SKM-1 (cell line): ENCODE measurements at regions not wholly inside any gene's neighbourhood (a gene's known extent, or its start where the extent isn't known, plus 50 kb on each side); places are given as distances from the start of the nearest gene placed in this dataset.
"Not testable (repeated sequence)": the region's sequence is repeated elsewhere in the genome, so short reads cannot be mapped to it uniquely, and the experiment has no call there.

Experiments
- DNase-seq: peaks from one replicate; lab custom pipeline; 2025; ENCODE audit not compliant: unreplicated experiment; lab: John Stamatoyannopoulos, UW

GRCh38 chr7:121530227-121531174, 134.4 kb upstream of the FAM3C start:
- no peak for DNase-seq

- DNase-seq: no peak
Observed at GRCh38 chr7:121529003-121529402, 132.9 kb upstream of the FAM3C start.

- DNase-seq: not testable (repeated sequence)
Observed at GRCh38 chr7:121526210-121526609, 130.1 kb upstream of the FAM3C start.

GRCh38 chr7:121525155-121525819, 129.2 kb upstream of the FAM3C start:
- no peak for DNase-seq

- DNase-seq: no peak
Observed at GRCh38 chr7:121521711-121522400, 125.7 kb upstream of the FAM3C start.

GRCh38 chr7:121520911-121521310, 124.8 kb upstream of the FAM3C start:
- no peak for DNase-seq

GRCh38 chr7:121519548-121520521, 123.7 kb upstream of the FAM3C start:
- DNase-seq: no peak

GRCh38 chr7:121517591-121517990, 121.5 kb upstream of the FAM3C start:
- peak; percentile 49 for DNase-seq

GRCh38 chr7:121516821-121517220, 120.7 kb upstream of the FAM3C start:
- no peak for DNase-seq

- no peak for DNase-seq
Observed at GRCh38 chr7:121515630-121516401, 119.7 kb upstream of the FAM3C start.

GRCh38 chr7:121515229-121515628, 119.1 kb upstream of the FAM3C start:
- DNase-seq: no peak

- DNase-seq: no peak
Observed at GRCh38 chr7:121513105-121513504, 117.0 kb upstream of the FAM3C start.

- no peak for DNase-seq
Observed at GRCh38 chr7:121510858-121511482, 114.9 kb upstream of the FAM3C start.

GRCh38 chr7:121510302-121510701, 114.2 kb upstream of the FAM3C start:
- DNase-seq: no peak

- DNase-seq: no peak
Observed at GRCh38 chr7:121505540-121506182, 109.6 kb upstream of the FAM3C start.

- no peak for DNase-seq
Observed at GRCh38 chr7:121505021-121505420, 108.9 kb upstream of the FAM3C start.

- DNase-seq: no peak
Observed at GRCh38 chr7:121504482-121504881, 108.4 kb upstream of the FAM3C start.

GRCh38 chr7:121503730-121504129, 107.6 kb upstream of the FAM3C start:
- DNase-seq: no peak

- DNase-seq: no peak
Observed at GRCh38 chr7:121503039-121503438, 106.9 kb upstream of the FAM3C start.
